Endothelial cell of umbilical vein (primary cell): ENCODE measurements at regions not wholly inside any gene's neighbourhood (a gene's known extent, or its start where the extent isn't known, plus 50 kb on each side); places are given as distances from the start of the nearest gene placed in this dataset.

Experiments used
- BruUV-seq: library from RNA; stranded (reverse); fragments of 400-500 nt; replicated peaks from 2 replicates; lab custom pipeline; 2021; lab: Mats Ljungman, UMichigan
- CTCF ChIA-PET: fragments of 300-600, 350-600 bp; sonication (Branson Sonifier 250); formaldehyde crosslinking; loops from one replicate; lab custom pipeline; 2021; ENCODE audit warnings: antibody characterized with exemption, inconsistent platforms; lab: Charles Lee
- POLR2A ChIA-PET: fragments of 300-600, 350-600 bp; sonication (Branson Sonifier 250); formaldehyde crosslinking; loops from one replicate; lab custom pipeline; 2021; ENCODE audit warnings: antibody characterized with exemption, inconsistent platforms; lab: Charles Lee
- DNase-seq: peaks from one replicate; pipeline ENCODE4 v3.0.0-alpha.2; 2011; ENCODE audit warnings: low read depth, low spot score
- FAIRE-seq: peaks from 2 replicates; lab custom pipeline; 2011; peaks lifted over from hg19 to GRCh38; lab: Jason Lieb, UNC
- H2AFZ ChIP-seq: 2 replicates; pipeline ENCODE4 v1.6.0; 2012; ENCODE audit warnings: low read depth, low read length, control low read depth, inconsistent platforms
- H3K27ac ChIP-seq: 2 replicates; pipeline ENCODE4 v1.5.1; 2011; ENCODE audit warnings: low read depth, mild to moderate bottlenecking, control low read depth, low read length, moderate library complexity; ENCODE audit not compliant: insufficient read depth
- H3K27me3 ChIP-seq, 2 experiments: 2 replicates each; pipeline versions ENCODE4 v1.6.0 to v1.6.1; 2011; ENCODE audit warnings: low read length in 2 of 2, mixed read lengths in 1 of 2; ENCODE audit not compliant: control insufficient read depth in 2 of 2, insufficient read depth in 2 of 2
- H3K36me3 ChIP-seq, 2 experiments: 2 replicates in 1 of 2; 3 replicates in 1 of 2; pipeline ENCODE4 v1.5.1; 2011; ENCODE audit warnings: low read length in 2 of 2, mild to moderate bottlenecking in 1 of 2, moderate library complexity in 1 of 2; ENCODE audit not compliant: control insufficient read depth in 2 of 2, insufficient read depth in 2 of 2; ENCODE audit errors: extremely low read depth in 1 of 2
- H3K4me1 ChIP-seq: 3 replicates; pipeline ENCODE4 v1.5.1; 2011; ENCODE audit warnings: mild to moderate bottlenecking, low read length; ENCODE audit not compliant: control insufficient read depth, insufficient read depth; ENCODE audit errors: extremely low read depth
- H3K4me2 ChIP-seq: 2 replicates; pipeline ENCODE4 v1.6.1; 2011; ENCODE audit warnings: low read length, control low read depth, mixed read lengths; ENCODE audit not compliant: insufficient read depth
- H3K4me3 ChIP-seq, 3 experiments: fragments of 200-600 bp in 1 of 3; sonication (generic), shearing (Covaris generic) in 1 of 3; replicated peaks in 1 of 3; 2 replicates each; pipeline ENCODE4 v1.5.1; 2011 to 2016; ENCODE audit warnings: control low read depth in 3 of 3, low read length in 3 of 3, mild to moderate bottlenecking in 2 of 3, inconsistent platforms in 1 of 3, low read depth in 1 of 3, moderate library complexity in 1 of 3; ENCODE audit not compliant: insufficient read depth in 1 of 3
- H3K79me2 ChIP-seq: 2 replicates; pipeline ENCODE4 v1.6.0; 2012; ENCODE audit warnings: low read length, inconsistent platforms; ENCODE audit not compliant: control insufficient read depth, insufficient read depth
- H3K9ac ChIP-seq: replicated peaks from 2 replicates; pipeline ENCODE3; 2011; ENCODE audit warnings: low read length, control low read depth; ENCODE audit not compliant: insufficient read depth; ENCODE audit errors: extremely low read depth
- H3K9me1 ChIP-seq: replicated peaks from 3 replicates; pipeline ENCODE4 v1.6.0; 2011; ENCODE audit warnings: mild to moderate bottlenecking, low read length; ENCODE audit not compliant: control insufficient read depth, insufficient read depth; ENCODE audit errors: extremely low read depth
- H3K9me3 ChIP-seq: replicated peaks from 2 replicates; pipeline ENCODE4 v1.5.1; 2012; ENCODE audit warnings: low read length, inconsistent platforms; ENCODE audit not compliant: control insufficient read depth, insufficient read depth
- H4K20me1 ChIP-seq: replicated peaks from 2 replicates; pipeline ENCODE3; 2011; ENCODE audit warnings: mild to moderate bottlenecking, low read length; ENCODE audit not compliant: control insufficient read depth, insufficient read depth; ENCODE audit errors: extremely low read depth
- CTCF ChIP-seq, 2 donors: IDR thresholded peaks; 1 replicate in 1 of 2; 2 replicates in 1 of 2; pipeline ENCODE4 v1.5.1; 2011; ENCODE audit warnings: low read length in 2 of 2, mild to moderate bottlenecking in 2 of 2, moderate library complexity in 2 of 2, control low read depth in 1 of 2, inconsistent platforms in 1 of 2, low read depth in 1 of 2; ENCODE audit not compliant: insufficient read depth in 1 of 2; ENCODE audit errors: extremely low read depth in 1 of 2
- EZH2 ChIP-seq: IDR thresholded peaks from 2 replicates; pipeline ENCODE4 v1.6.1; 2012; ENCODE audit warnings: borderline replicate concordance, low read depth, mild to moderate bottlenecking, moderate library complexity, low read length, inconsistent platforms; ENCODE audit not compliant: severe bottlenecking
- FOS ChIP-seq: IDR thresholded peaks from 2 replicates; pipeline ENCODE4 v1.6.1; 2011; ENCODE audit warnings: mild to moderate bottlenecking, low read length, moderate library complexity, borderline replicate concordance; ENCODE audit not compliant: insufficient read depth
- GATA2 ChIP-seq: IDR thresholded peaks from 2 replicates; pipeline ENCODE4 v1.7.0; 2011; ENCODE audit warnings: low read depth, mild to moderate bottlenecking, moderate library complexity, mixed read lengths, low read length; ENCODE audit not compliant: insufficient read length, insufficient read depth
- JUN ChIP-seq: IDR thresholded peaks from 2 replicates; pipeline ENCODE4 v1.6.1; 2011; ENCODE audit warnings: borderline replicate concordance, low read depth; ENCODE audit not compliant: insufficient read length, insufficient read depth
- MAX ChIP-seq: IDR thresholded peaks from 2 replicates; pipeline ENCODE4 v1.6.1; 2011; ENCODE audit not compliant: insufficient read depth, insufficient read length
- MYC ChIP-seq: IDR thresholded peaks from one replicate; pipeline ENCODE4 v1.6.1; 2011; ENCODE audit warnings: mild to moderate bottlenecking, low read depth, low read length
- POLR2A ChIP-seq: IDR thresholded peaks from 2 replicates; pipeline ENCODE4 v1.6.1; 2012; ENCODE audit warnings: low read depth, mild to moderate bottlenecking, control low read depth, low read length
- POLR2AphosphoS5 ChIP-seq: IDR thresholded peaks from 2 replicates; pipeline ENCODE4 v1.6.1; 2012; ENCODE audit warnings: low read depth, mild to moderate bottlenecking, control low read depth, low read length, moderate library complexity; ENCODE audit not compliant: insufficient read depth
- dilution Hi-C: fragments of 300-500 bp; cut with MboI; formaldehyde crosslinking; loops from one replicate; pipeline ENCODE4 v1.15.0; 2019; ENCODE audit warnings: low sequenced_read_pairs; ENCODE audit not compliant: extremely low pct_ligation_motif_present
- intact Hi-C: fragments of 100-400 bp; cut with micrococcal nuclease; formaldehyde crosslinking; loops from one replicate; pipeline ENCODE4 v1.10.0; 2022

GRCh38 chr2:78486565-78486964, 538.9 kb upstream of the REG3G start:
- Histone ChIP-seq H3K4me3 (no peak overlapping the region), H3K27me3 (no peaks in the 10 kb centered on the region), H3K79me2 (no peaks in the 10 kb centered on the region), H3K27ac (no peak overlapping the region), H4K20me1 (no peaks in the 10 kb centered on the region), H3K36me3 (no peaks in the 10 kb centered on the region), H2AFZ (no peak overlapping the region), H3K9ac (no peak overlapping the region), H3K9me1 (no peaks in the 10 kb centered on the region), H3K4me1 (no peaks in the 10 kb centered on the region), H3K9me3 (no peaks in the 10 kb centered on the region), H3K4me2 (no peak overlapping the region)
- BruUV-seq = no TSS peak
- ChIA-PET POLR2A (no interaction called here), CTCF (no interaction called here)
- intact Hi-C loops (no loop called here), dilution Hi-C loops (no loop called here)
- TF ChIP-seq POLR2AphosphoS5 = no peak
- TF ChIP-seq MYC = no peak
- TF ChIP-seq JUN = no peak
- TF ChIP-seq MAX = no peak
- TF ChIP-seq CTCF (IDR thresholded peaks at IDR 0.05; ENCODE audit: extremely low read depth in 1 of 2, insufficient read depth in 1 of 2, low read depth in 1 of 2, low read length in 2 of 2) = no peak
- no peak for TF ChIP-seq GATA2
- TF ChIP-seq EZH2 = no peak
- no peak for TF ChIP-seq FOS
- TF ChIP-seq POLR2A = no peak
- DNase-seq = no peak
- FAIRE-seq = no peak
